ENCODE measurements at regions not wholly inside any gene's neighbourhood (a gene's known extent, or its start where the extent isn't known, plus 50 kb on each side); places are given as distances from the start of the nearest gene placed in this dataset.

GRCh38 chr9:25613709-25614108 is 64.5 kb downstream of the TUSC1 start:
- DNase-seq, result no peak

GRCh38 chr9:25603106-25603505 is 75.1 kb downstream of the TUSC1 start:
- no peak for DNase-seq

- no peak for DNase-seq
Observed at GRCh38 chr9:25602400-25603044, 75.7 kb downstream of the TUSC1 start.

- DNase-seq, result no peak
Observed at GRCh38 chr9:25600501-25600900, 77.7 kb downstream of the TUSC1 start.

GRCh38 chr9:25584611-25585010 is 93.6 kb downstream of the TUSC1 start:
- DNase-seq, result no peak

GRCh38 chr9:25573281-25573680 is 105.0 kb downstream of the TUSC1 start:
- DNase-seq, result no peak

GRCh38 chr9:25571491-25571890 is 106.8 kb downstream of the TUSC1 start:
- DNase-seq, result no peak

GRCh38 chr9:25570802-25571201 is 107.4 kb downstream of the TUSC1 start:
- no peak for DNase-seq

- no peak for DNase-seq
Observed at GRCh38 chr9:25562101-25562500, 116.1 kb downstream of the TUSC1 start.

GRCh38 chr9:25557645-25558300 is 120.5 kb downstream of the TUSC1 start:
- no peak for DNase-seq

GRCh38 chr9:25556540-25556939 is 121.7 kb downstream of the TUSC1 start:
- DNase-seq, result no peak

- DNase-seq, result no peak
Observed at GRCh38 chr9:25548847-25549246, 129.4 kb downstream of the TUSC1 start.

- no peak for DNase-seq
Observed at GRCh38 chr9:25543806-25544205, 134.4 kb downstream of the TUSC1 start.

- no peak for DNase-seq
Observed at GRCh38 chr9:25542319-25542718, 135.9 kb downstream of the TUSC1 start.

GRCh38 chr9:25537808-25538207 is 140.4 kb downstream of the TUSC1 start:
- DNase-seq, result no peak

GRCh38 chr9:25519286-25519685 is 159.0 kb downstream of the TUSC1 start:
- no peak for DNase-seq

- no peak for DNase-seq
Observed at GRCh38 chr9:25517701-25518100, 160.5 kb downstream of the TUSC1 start.

- no peak for DNase-seq
Observed at GRCh38 chr9:25513509-25514033, 164.7 kb downstream of the TUSC1 start.

- DNase-seq, result no peak
Observed at GRCh38 chr9:25505644-25506043, 172.6 kb downstream of the TUSC1 start.

- no peak for DNase-seq
Observed at GRCh38 chr9:25481372-25481771, 196.9 kb downstream of the TUSC1 start.

GRCh38 chr9:25480696-25481095 is 197.5 kb downstream of the TUSC1 start:
- no peak for DNase-seq

GRCh38 chr9:25472681-25473080 is 205.6 kb downstream of the TUSC1 start:
- DNase-seq, result no peak

- DNase-seq, result no peak
Observed at GRCh38 chr9:25472085-25472607, 206.1 kb downstream of the TUSC1 start.

GRCh38 chr9:25461416-25461815 is 216.8 kb downstream of the TUSC1 start:
- DNase-seq, result no peak

All from NCI-H82 (cell line).